Osteocyte (in vitro differentiated cells): ENCODE measurements at regions not wholly inside any gene's neighbourhood (a gene's known extent, or its start where the extent isn't known, plus 50 kb on each side); places are given as distances from the start of the nearest gene placed in this dataset.

Source experiments
- DNase-seq: peaks from one replicate; pipeline ENCODE4 v3.0.0; 2021; ENCODE audit warnings: mixed read lengths; ENCODE audit not compliant: unreplicated experiment; ENCODE audit errors: extremely low spot score
- H3K27ac Mint-ChIP-seq: one replicate; pipeline ENCODE4 v1.8.0; 2021; ENCODE audit warnings: mild to moderate bottlenecking, mixed read lengths; ENCODE audit not compliant: unreplicated experiment
- H3K27me3 Mint-ChIP-seq: one replicate; pipeline ENCODE4 v1.8.0; 2021; ENCODE audit warnings: mixed read lengths; ENCODE audit not compliant: unreplicated experiment
- H3K36me3 Mint-ChIP-seq: one replicate; pipeline ENCODE4 v1.8.0; 2021; ENCODE audit warnings: mixed read lengths; ENCODE audit not compliant: unreplicated experiment
- H3K4me1 Mint-ChIP-seq: one replicate; pipeline ENCODE4 v1.8.0; 2021; ENCODE audit warnings: mixed read lengths; ENCODE audit not compliant: unreplicated experiment
- H3K4me3 Mint-ChIP-seq: one replicate; pipeline ENCODE4 v1.8.0; 2021; ENCODE audit warnings: mild to moderate bottlenecking, moderate library complexity, mixed read lengths; ENCODE audit not compliant: unreplicated experiment
- H3K9me3 Mint-ChIP-seq: one replicate; pipeline ENCODE4 v1.8.0; 2021; ENCODE audit warnings: mixed read lengths; ENCODE audit not compliant: unreplicated experiment
- CTCF ChIP-seq: fragments of 200-600 bp; sonication (generic); IDR thresholded peaks from 2 replicates; pipeline ENCODE4 v1.5.0; 2021; ENCODE audit warnings: antibody characterized with exemption, mild to moderate bottlenecking, moderate library complexity

GRCh38 chr11:91796999-91797398, 427.6 kb upstream of the FAT3 start:
- no peak overlapping the region for H3K4me3 Mint-ChIP-seq
- H3K27me3 Mint-ChIP-seq, result peaks cover 3% of the 10 kb centered on the region
- H3K4me1 Mint-ChIP-seq, result no peaks in the 10 kb centered on the region
- H3K36me3 Mint-ChIP-seq, result no peaks in the 10 kb centered on the region
- DNase-seq, result no peak
- H3K9me3 Mint-ChIP-seq, result no peaks in the 10 kb centered on the region
- H3K27ac Mint-ChIP-seq, result no peak overlapping the region
- TF ChIP-seq CTCF, result no peak

- no peak overlapping the region for H3K27ac Mint-ChIP-seq
- H3K27me3 Mint-ChIP-seq, result peaks cover 3% of the 10 kb centered on the region
- H3K4me3 Mint-ChIP-seq, result no peak overlapping the region
- no peaks in the 10 kb centered on the region for H3K9me3 Mint-ChIP-seq
- TF ChIP-seq CTCF, result no peak
- H3K4me1 Mint-ChIP-seq, result no peaks in the 10 kb centered on the region
- no peak for DNase-seq
- no peaks in the 10 kb centered on the region for H3K36me3 Mint-ChIP-seq
Measured at GRCh38 chr11:91795139-91795887, 429.3 kb upstream of the FAT3 start.

GRCh38 chr11:91794146-91794545, 430.5 kb upstream of the FAT3 start:
- H3K4me3 Mint-ChIP-seq, result no peak overlapping the region
- no peak for TF ChIP-seq CTCF
- no peak for DNase-seq
- H3K4me1 Mint-ChIP-seq, result no peaks in the 10 kb centered on the region
- no peaks in the 10 kb centered on the region for H3K9me3 Mint-ChIP-seq
- H3K27ac Mint-ChIP-seq, result no peak overlapping the region
- H3K27me3 Mint-ChIP-seq, result peaks cover 3% of the 10 kb centered on the region
- H3K36me3 Mint-ChIP-seq, result no peaks in the 10 kb centered on the region

- Mint-ChIP-seq H3K36me3 (no peaks in the 10 kb centered on the region), H3K27me3 (peaks cover 3% of the 10 kb centered on the region), H3K9me3 (no peaks in the 10 kb centered on the region), H3K4me1 (no peaks in the 10 kb centered on the region), H3K27ac (no peak overlapping the region), H3K4me3 (no peak overlapping the region)
- DNase-seq, result no peak
- no peak for TF ChIP-seq CTCF
Measured at GRCh38 chr11:91792779-91793262, 431.8 kb upstream of the FAT3 start.

- H3K27ac Mint-ChIP-seq, result no peak overlapping the region
- no peaks in the 10 kb centered on the region for H3K36me3 Mint-ChIP-seq
- H3K27me3 Mint-ChIP-seq, result peaks cover 2% of the 10 kb centered on the region
- H3K4me3 Mint-ChIP-seq, result no peak overlapping the region
- no peaks in the 10 kb centered on the region for H3K4me1 Mint-ChIP-seq
- DNase-seq, result no peak
- no peak for TF ChIP-seq CTCF
- H3K9me3 Mint-ChIP-seq, result no peaks in the 10 kb centered on the region
Measured at GRCh38 chr11:91791171-91791468, 433.5 kb upstream of the FAT3 start.
